VCaP (cell line): ENCODE measurements at regions not wholly inside any gene's neighbourhood (a gene's known extent, or its start where the extent isn't known, plus 50 kb on each side); places are given as distances from the start of the nearest gene placed in this dataset.

Experiments used
- H3K27ac ChIP-seq: fragments of 450-650 bp; 2 replicates; pipeline ENCODE4 v1.5.1; 2017
- CTCF ChIP-seq: fragments of 450-650 bp; conservative IDR thresholded peaks from 2 replicates; pipeline ENCODE4 v1.5.1; 2017; ENCODE audit warnings: mild to moderate bottlenecking, moderate library complexity

GRCh38 chr18:53948991-53949390 lies 275.5 kb downstream of the MBD2 start:
- TF ChIP-seq CTCF, result no peak
- no peak overlapping the region for H3K27ac ChIP-seq

GRCh38 chr18:53947092-53947640 lies 277.3 kb downstream of the MBD2 start:
- no peak for TF ChIP-seq CTCF
- no peak overlapping the region for H3K27ac ChIP-seq

GRCh38 chr18:53946594-53946993 lies 277.9 kb downstream of the MBD2 start:
- TF ChIP-seq CTCF, result no peak
- H3K27ac ChIP-seq, result no peak overlapping the region

GRCh38 chr18:53944721-53945120 lies 279.7 kb downstream of the MBD2 start:
- no peak for TF ChIP-seq CTCF
- H3K27ac ChIP-seq, result no peak overlapping the region

GRCh38 chr18:53943326-53943860 lies 281.1 kb downstream of the MBD2 start:
- no peak overlapping the region for H3K27ac ChIP-seq
- no peak for TF ChIP-seq CTCF

GRCh38 chr18:53941601-53942338 lies 282.7 kb downstream of the MBD2 start:
- no peak for TF ChIP-seq CTCF
- H3K27ac ChIP-seq, result no peak overlapping the region

GRCh38 chr18:53937037-53937436 lies 287.4 kb downstream of the MBD2 start:
- H3K27ac ChIP-seq, result no peak overlapping the region
- no peak for TF ChIP-seq CTCF
